NCI-H526 (cell line): ENCODE measurements at regions not wholly inside any gene's neighbourhood (a gene's known extent, or its start where the extent isn't known, plus 50 kb on each side); places are given as distances from the start of the nearest gene placed in this dataset.
"Not testable (repeated sequence)": the region's sequence is repeated elsewhere in the genome, so short reads cannot be mapped to it uniquely, and the experiment has no call there.

ENCODE experiments used
- DNase-seq, 2 experiments: peaks; one replicate each; lab custom pipeline; 2025; lab: John Stamatoyannopoulos, UW

DNA sequence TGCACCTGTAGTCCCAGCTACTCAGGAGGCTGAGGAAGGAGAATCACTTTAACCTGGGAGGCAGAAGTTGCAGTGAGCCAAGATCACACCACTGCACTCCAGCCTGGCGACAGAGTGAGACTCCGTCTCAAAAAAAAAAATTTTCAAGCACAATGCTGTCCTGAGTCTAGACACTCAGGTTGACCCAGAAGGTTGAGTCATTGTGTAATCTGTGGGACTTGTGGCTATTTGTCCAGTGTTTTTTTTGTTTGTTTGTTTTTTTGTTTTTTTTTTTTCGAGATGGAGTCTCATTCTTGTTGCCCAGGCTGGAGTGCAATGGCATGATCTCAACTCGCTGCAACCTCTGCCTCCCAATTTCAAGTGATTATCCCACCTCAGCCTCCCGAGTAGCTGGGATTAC lies 74.3 kb upstream of the SOX13 start:
- DNase-seq = not testable (repeated sequence)

DNA sequence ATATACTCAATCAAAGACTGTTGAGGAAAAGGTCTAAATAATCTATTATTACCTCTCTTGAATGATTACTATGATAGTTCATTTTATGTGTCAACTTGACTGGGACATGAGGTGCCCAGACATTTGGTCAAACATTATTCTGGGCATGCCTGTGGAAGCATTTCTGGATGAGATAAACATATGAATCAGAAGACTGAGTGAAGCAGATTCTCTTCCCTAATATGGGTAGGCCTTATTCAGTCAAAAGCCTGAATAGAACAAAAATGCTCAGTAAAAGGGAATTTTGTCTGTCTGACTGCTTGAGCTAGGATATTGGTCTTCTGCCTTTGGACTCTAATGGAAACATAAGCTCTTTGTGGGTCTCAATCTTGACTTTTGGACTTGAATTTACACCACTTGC lies 73.3 kb upstream of the SOX13 start:
- DNase-seq = no peak

- no peak for DNase-seq
These were observed 71.6 kb upstream of the SOX13 start for GRCh38 chr1:204001166-204001901.

GRCh38 chr1:204002614-204003013 lies 70.3 kb upstream of the SOX13 start:
- DNase-seq = no peak

DNA sequence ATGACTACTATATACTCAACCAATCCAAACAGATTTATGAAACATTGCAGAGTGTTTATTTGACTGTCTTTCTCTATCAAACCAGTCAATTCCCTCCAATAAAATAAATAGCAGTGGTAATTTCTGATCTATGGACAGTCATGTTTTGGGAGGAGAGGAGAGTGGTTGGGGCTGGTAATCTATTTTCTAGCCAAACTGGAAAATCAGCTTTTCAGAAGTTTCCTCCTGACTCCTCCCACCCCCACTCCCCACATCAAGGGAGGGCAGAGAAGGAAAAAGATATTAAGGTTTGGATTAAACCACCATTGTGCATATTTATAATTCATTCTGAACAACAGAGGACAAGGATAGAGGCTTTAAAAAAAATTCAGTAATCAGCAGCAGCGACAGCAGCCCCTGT lies 69.4 kb upstream of the SOX13 start:
- peak in 1 of 2 experiments; percentile 20 for DNase-seq

DNA sequence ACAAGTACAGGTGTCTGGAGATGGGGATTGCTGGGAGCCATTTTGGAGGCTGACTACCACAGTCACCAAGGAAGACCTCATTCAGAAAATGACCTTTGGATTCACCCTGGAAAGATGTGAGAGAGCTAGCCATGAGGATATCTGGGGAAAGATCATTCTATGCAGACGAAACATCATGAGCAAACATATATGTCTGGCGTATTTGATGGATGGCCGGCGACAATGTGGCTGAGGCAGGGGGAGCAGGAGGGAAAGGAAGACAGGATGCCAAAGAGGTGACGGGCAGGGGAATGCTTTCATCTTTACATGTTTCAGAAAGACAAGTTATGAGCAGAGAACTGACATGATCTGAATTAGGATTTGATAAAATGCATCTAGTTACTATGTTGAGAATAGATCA lies 61.5 kb upstream of the SOX13 start:
- DNase-seq = no peak

- no peak for DNase-seq
These were observed 59.9 kb upstream of the SOX13 start for GRCh38 chr1:204013052-204013451.

GRCh38 chr1:204014336-204014735 lies 58.6 kb upstream of the SOX13 start:
- DNase-seq = peak in 1 of 2 experiments; percentile 30

DNA sequence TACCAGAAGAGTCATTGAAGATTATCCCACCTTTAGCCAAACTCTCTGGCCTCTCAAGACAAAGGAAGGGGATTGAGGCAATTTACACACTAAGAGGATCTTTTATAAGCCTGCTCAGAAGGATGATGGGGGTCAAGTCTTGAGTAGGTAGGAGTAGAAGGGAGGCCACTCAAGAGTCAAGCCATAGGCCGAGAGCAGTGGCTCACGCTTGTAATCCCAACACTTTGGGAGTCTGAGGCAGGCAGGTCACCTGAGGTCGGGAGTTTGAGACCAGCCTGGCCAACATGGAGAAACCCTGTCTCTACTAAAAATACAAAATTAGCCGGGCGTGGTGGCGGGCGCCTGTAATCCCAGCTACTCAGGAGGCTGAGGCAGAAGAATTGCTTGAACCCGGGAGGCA lies 58.0 kb upstream of the SOX13 start:
- not testable (repeated sequence) for DNase-seq

DNA sequence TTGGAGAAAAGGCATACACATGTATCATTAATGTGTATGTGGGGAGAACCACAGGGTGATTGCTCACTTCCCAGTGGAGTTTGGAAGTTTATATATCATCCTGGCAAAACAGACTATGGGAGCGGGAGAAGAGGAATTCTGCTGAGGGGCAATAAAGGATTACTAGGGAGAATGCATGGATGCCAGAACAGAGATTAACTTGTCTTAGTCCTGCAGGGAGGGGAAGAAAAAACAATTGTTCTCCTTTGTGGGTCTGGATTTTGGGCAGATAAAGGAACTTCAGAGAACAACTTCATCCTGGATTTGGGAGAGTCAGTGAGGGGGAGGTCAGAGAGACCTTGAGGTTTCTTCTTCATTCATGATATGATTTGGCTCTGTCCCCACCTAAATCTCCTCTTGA lies 55.9 kb upstream of the SOX13 start:
- DNase-seq = no peak

DNA sequence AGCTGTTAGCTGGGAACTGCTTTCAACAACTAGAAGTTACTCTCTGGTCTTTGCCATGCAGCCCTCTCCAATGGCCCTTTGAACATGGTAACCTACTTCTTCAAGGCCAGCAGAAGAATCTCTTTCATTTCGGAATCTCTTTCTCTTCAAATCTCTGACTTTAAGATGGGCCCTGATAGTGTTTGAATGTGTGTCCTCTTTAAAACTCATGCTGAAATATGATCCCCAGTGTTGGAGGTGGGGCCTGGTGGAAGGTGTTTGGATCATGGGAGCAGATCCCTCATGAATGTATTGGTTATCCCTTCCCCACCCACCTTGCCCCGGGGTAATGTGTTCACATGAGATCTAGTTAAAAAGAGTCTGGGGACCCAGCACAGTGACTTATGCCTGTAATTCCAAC lies 54.5 kb upstream of the SOX13 start:
- no peak for DNase-seq
